Endodermal cell (in vitro differentiated cells): ENCODE measurements at regions not wholly inside any gene's neighbourhood (a gene's known extent, or its start where the extent isn't known, plus 50 kb on each side); places are given as distances from the start of the nearest gene placed in this dataset.
"Not testable (repeated sequence)": the region's sequence is repeated elsewhere in the genome, so short reads cannot be mapped to it uniquely, and the experiment has no call there.

Source experiments
- DNase-seq: peaks from one replicate; pipeline ENCODE4 v3.0.0-alpha.2; 2017
- H3K27ac ChIP-seq: 2 replicates; pipeline ENCODE4 v1.5.1; 2013; ENCODE audit warnings: mild to moderate bottlenecking, low read depth, low read length, moderate library complexity
- H3K27me3 ChIP-seq: 2 replicates; pipeline ENCODE4 v1.6.1; 2013; ENCODE audit warnings: mild to moderate bottlenecking, low read length, moderate library complexity; ENCODE audit not compliant: insufficient read depth, control insufficient read depth, poor library complexity, severe bottlenecking
- H3K36me3 ChIP-seq: 2 replicates; pipeline ENCODE4 v1.7.0; 2013; ENCODE audit warnings: mild to moderate bottlenecking, low read length, moderate library complexity; ENCODE audit not compliant: control insufficient read depth, insufficient read depth
- H3K4me1 ChIP-seq: one replicate; pipeline ENCODE4 v1.7.0; 2013; ENCODE audit warnings: low read length; ENCODE audit not compliant: control insufficient read depth, insufficient read depth
- H3K4me3 ChIP-seq: 2 replicates; pipeline ENCODE4 v1.5.1; 2013; ENCODE audit warnings: mild to moderate bottlenecking, low read length, moderate library complexity
- H3K9ac ChIP-seq: 2 replicates; pipeline ENCODE4 v1.6.1; 2013; ENCODE audit warnings: mild to moderate bottlenecking, low read length, moderate library complexity; ENCODE audit not compliant: poor library complexity, severe bottlenecking; ENCODE audit errors: extremely low read depth
- H3K9me3 ChIP-seq: 2 replicates; pipeline ENCODE4 v1.6.1; 2013; ENCODE audit warnings: mild to moderate bottlenecking, low read length, moderate library complexity; ENCODE audit not compliant: control insufficient read depth
- H3K27ac Mint-ChIP-seq: 2 replicates; pipeline ENCODE4 v1.8.0; 2020; ENCODE audit warnings: mixed read lengths
- H3K27me3 Mint-ChIP-seq: 2 replicates; pipeline ENCODE4 v1.8.0; 2021; ENCODE audit warnings: mild to moderate bottlenecking, mixed read lengths; ENCODE audit not compliant: insufficient read depth
- H3K36me3 Mint-ChIP-seq: 2 replicates; pipeline ENCODE4 v1.8.0; 2020; ENCODE audit warnings: low read depth, mixed read lengths
- H3K4me1 Mint-ChIP-seq: 2 replicates; pipeline ENCODE4 v1.8.0; 2020; ENCODE audit warnings: mixed read lengths
- H3K4me3 Mint-ChIP-seq: 2 replicates; pipeline ENCODE4 v1.8.0; 2020; ENCODE audit warnings: mild to moderate bottlenecking, moderate library complexity, mixed read lengths
- H3K9me3 Mint-ChIP-seq: 2 replicates; pipeline ENCODE4 v1.8.0; 2020; ENCODE audit warnings: mild to moderate bottlenecking, mixed read lengths
- WGBS, 2 experiments: methylation state at CpG; one replicate each; pipeline versions ENCODE4 v1.1.5 to v1.1.7; 2013; ENCODE audit warnings: missing lambda C conversion rate in 2 of 2, mixed read lengths in 1 of 2; ENCODE audit not compliant: insufficient coverage in 1 of 2, insufficient read length in 1 of 2; 5-methylcytosine and 5-hydroxymethylcytosine counted together
- TF ChIP-seq, protein P1 (sequence below): fragments of 200-600 bp; sonication (generic); conservative IDR thresholded peaks from 2 replicates; pipeline ENCODE4 v1.5.0; 2021; ENCODE audit warnings: antibody characterized with exemption, mild to moderate bottlenecking

- Histone ChIP-seq H3K4me3 (no peak overlapping the region), H3K27me3 (no peaks in the 10 kb centered on the region), H3K9me3 (no peaks in the 10 kb centered on the region), H3K4me1 (no peaks in the 10 kb centered on the region), H3K36me3 (no peaks in the 10 kb centered on the region), H3K9ac (no peak overlapping the region), H3K27ac (no peak overlapping the region)
- H3K9me3 Mint-ChIP-seq = no peaks in the 10 kb centered on the region
- H3K27ac Mint-ChIP-seq = no peak overlapping the region
- H3K36me3 Mint-ChIP-seq = no peaks in the 10 kb centered on the region
- no peak for DNase-seq
- TF ChIP-seq, protein P1, sequence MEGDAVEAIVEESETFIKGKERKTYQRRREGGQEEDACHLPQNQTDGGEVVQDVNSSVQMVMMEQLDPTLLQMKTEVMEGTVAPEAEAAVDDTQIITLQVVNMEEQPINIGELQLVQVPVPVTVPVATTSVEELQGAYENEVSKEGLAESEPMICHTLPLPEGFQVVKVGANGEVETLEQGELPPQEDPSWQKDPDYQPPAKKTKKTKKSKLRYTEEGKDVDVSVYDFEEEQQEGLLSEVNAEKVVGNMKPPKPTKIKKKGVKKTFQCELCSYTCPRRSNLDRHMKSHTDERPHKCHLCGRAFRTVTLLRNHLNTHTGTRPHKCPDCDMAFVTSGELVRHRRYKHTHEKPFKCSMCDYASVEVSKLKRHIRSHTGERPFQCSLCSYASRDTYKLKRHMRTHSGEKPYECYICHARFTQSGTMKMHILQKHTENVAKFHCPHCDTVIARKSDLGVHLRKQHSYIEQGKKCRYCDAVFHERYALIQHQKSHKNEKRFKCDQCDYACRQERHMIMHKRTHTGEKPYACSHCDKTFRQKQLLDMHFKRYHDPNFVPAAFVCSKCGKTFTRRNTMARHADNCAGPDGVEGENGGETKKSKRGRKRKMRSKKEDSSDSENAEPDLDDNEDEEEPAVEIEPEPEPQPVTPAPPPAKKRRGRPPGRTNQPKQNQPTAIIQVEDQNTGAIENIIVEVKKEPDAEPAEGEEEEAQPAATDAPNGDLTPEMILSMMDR = no peak
- no peaks in the 10 kb centered on the region for H3K4me1 Mint-ChIP-seq
- no peak overlapping the region for H3K4me3 Mint-ChIP-seq
- no peaks in the 10 kb centered on the region for H3K27me3 Mint-ChIP-seq
- 80 to 100% methylated on average over 1 of the region's 1 CpG for WGBS, 2 experiments
Observed at GRCh38 chr5:145396888-145397287, 438.3 kb downstream of the PRELID2 start.

- not testable (repeated sequence) for H3K4me1 Mint-ChIP-seq, H3K36me3 Mint-ChIP-seq, H3K4me3 ChIP-seq, H3K27me3 ChIP-seq, H3K36me3 ChIP-seq, H3K9me3 ChIP-seq, H3K9ac ChIP-seq, H3K27ac ChIP-seq, H3K4me1 ChIP-seq, DNase-seq, H3K4me3 Mint-ChIP-seq, H3K27me3 Mint-ChIP-seq, H3K9me3 Mint-ChIP-seq, H3K27ac Mint-ChIP-seq
- WGBS, 2 experiments = 89 to 100% methylated on average over 3 to 7 of the region's 7 CpGs
Observed at GRCh38 chr5:145395151-145395550, 440.0 kb downstream of the PRELID2 start.

DNA sequence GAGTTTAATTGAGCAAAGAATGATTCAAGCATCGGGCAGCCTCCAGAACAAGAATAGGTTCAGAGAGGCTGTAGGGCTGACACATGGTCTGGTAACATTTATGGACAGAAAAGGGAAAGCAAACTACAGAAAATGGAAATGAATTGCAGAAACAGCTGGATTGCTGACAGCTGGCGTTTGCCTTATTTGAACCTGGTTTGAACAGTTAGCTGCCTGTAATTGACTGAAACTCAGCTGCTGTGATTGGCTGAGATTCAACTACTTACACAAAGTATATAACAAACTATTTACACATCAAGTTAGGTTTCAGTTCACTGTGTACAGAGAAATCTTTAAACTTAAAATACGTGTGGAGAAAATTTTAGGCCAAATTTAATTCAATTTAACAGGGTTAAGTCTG, 441.7 kb downstream of the PRELID2 start:
- H3K36me3 ChIP-seq = no peaks in the 10 kb centered on the region
- 83 to 96% methylated on average over 2 to 3 of the region's 3 CpGs for WGBS, 2 experiments
- no peak overlapping the region for H3K27ac Mint-ChIP-seq
- no peaks in the 10 kb centered on the region for H3K9me3 Mint-ChIP-seq
- H3K27ac ChIP-seq = no peak overlapping the region
- no peaks in the 10 kb centered on the region for H3K27me3 Mint-ChIP-seq
- no peak overlapping the region for H3K4me3 Mint-ChIP-seq
- no peak overlapping the region for H3K4me3 ChIP-seq
- no peaks in the 10 kb centered on the region for H3K4me1 ChIP-seq
- no peaks in the 10 kb centered on the region for H3K4me1 Mint-ChIP-seq
- no peak for DNase-seq
- TF ChIP-seq, protein P1 = no peak
- no peaks in the 10 kb centered on the region for H3K9me3 ChIP-seq
- no peak overlapping the region for H3K9ac ChIP-seq
- no peaks in the 10 kb centered on the region for H3K27me3 ChIP-seq
- no peaks in the 10 kb centered on the region for H3K36me3 Mint-ChIP-seq

DNA sequence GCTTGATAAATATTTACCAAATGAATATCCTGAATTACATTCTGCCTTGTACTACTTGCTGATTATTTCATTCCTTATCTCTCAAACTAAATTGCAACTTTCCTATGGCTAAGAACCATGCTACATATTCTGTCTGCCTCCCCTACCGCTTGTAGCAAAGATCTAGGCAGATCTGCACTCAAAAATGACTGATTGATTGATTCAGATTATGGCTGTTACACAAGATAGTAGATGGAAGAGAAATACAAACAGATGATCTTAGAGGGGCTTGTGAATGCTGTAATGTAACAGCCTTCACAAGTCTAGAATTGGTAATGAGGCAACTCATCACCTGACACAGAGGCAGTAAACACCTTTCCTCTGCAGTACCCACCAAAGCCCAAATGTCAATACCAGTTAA, 446.1 kb downstream of the PRELID2 start:
- Mint-ChIP-seq H3K36me3 (no peaks in the 10 kb centered on the region), H3K4me1 (no peaks in the 10 kb centered on the region), H3K27ac (no peak overlapping the region), H3K27me3 (no peaks in the 10 kb centered on the region), H3K9me3 (no peaks in the 10 kb centered on the region), H3K4me3 (no peak overlapping the region)
- no peak overlapping the region for H3K4me3 ChIP-seq
- H3K4me1 ChIP-seq = no peaks in the 10 kb centered on the region
- no peak overlapping the region for H3K9ac ChIP-seq
- no peak for DNase-seq
- 36% methylated on average over 1 of the region's 1 CpG; no CpG with 5 or more reads in 1 of the 2 experiments for WGBS, 2 experiments
- TF ChIP-seq, protein P1 = no peak
- no peaks in the 10 kb centered on the region for H3K27me3 ChIP-seq
- no peak overlapping the region for H3K27ac ChIP-seq
- no peaks in the 10 kb centered on the region for H3K36me3 ChIP-seq
- H3K9me3 ChIP-seq = no peaks in the 10 kb centered on the region
